IMR-90 (cell line): ENCODE measurements at regions not wholly inside any gene's neighbourhood (a gene's known extent, or its start where the extent isn't known, plus 50 kb on each side); places are given as distances from the start of the nearest gene placed in this dataset.

Experiments used
- CEBPB ChIP-seq: IDR thresholded peaks from 2 replicates; pipeline ENCODE4 v1.6.1; 2012; ENCODE audit warnings: low read depth, low read length, improper control_type of control experiment
- CHD1 ChIP-seq: IDR thresholded peaks from 2 replicates; pipeline ENCODE4 v1.6.1; 2012; ENCODE audit warnings: low read depth, low read length, improper control_type of control experiment
- POLR2A ChIP-seq: IDR thresholded peaks from 2 replicates; pipeline ENCODE4 v1.6.1; 2012; ENCODE audit warnings: mild to moderate bottlenecking, low read depth, low read length
- SMC3 ChIP-seq: fragments of 150-350 bp; IDR thresholded peaks from 2 replicates; pipeline ENCODE4 v1.6.1; 2016; ENCODE audit warnings: low read depth, mild to moderate bottlenecking, antibody characterized with exemption, low read length, moderate library complexity
- TF ChIP-seq, protein P1 (sequence below): conservative IDR thresholded peaks from 2 replicates; pipeline ENCODE4 v1.5.1; 2012; ENCODE audit warnings: mild to moderate bottlenecking, low read depth, low read length, improper control_type of control experiment
- TF ChIP-seq, protein P2 (sequence below): fragments of 150-350 bp; IDR thresholded peaks from 2 replicates; pipeline ENCODE4 v1.6.1; 2017; ENCODE audit warnings: mild to moderate bottlenecking, antibody characterized with exemption, low read length, low read depth

DNA sequence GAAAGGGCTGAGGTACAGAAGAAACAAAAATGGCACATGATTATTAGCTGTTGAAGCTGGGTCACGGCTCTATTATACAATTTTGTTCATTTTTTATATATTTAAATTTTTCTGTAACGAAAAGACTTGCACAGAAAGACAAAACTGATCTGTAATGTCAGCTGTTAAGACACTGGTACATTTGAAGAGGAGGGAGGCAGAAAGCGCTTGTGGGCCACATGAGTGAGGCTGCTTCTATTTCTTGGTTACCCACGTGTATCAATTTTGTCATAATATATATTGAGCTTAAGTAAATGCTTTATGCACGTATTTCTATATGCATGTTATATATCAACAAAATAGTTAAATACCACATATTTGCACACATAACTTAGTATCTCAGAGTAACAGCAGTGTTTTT is 151.8 kb upstream of the KCNJ18 start:
- TF ChIP-seq, protein P1, sequence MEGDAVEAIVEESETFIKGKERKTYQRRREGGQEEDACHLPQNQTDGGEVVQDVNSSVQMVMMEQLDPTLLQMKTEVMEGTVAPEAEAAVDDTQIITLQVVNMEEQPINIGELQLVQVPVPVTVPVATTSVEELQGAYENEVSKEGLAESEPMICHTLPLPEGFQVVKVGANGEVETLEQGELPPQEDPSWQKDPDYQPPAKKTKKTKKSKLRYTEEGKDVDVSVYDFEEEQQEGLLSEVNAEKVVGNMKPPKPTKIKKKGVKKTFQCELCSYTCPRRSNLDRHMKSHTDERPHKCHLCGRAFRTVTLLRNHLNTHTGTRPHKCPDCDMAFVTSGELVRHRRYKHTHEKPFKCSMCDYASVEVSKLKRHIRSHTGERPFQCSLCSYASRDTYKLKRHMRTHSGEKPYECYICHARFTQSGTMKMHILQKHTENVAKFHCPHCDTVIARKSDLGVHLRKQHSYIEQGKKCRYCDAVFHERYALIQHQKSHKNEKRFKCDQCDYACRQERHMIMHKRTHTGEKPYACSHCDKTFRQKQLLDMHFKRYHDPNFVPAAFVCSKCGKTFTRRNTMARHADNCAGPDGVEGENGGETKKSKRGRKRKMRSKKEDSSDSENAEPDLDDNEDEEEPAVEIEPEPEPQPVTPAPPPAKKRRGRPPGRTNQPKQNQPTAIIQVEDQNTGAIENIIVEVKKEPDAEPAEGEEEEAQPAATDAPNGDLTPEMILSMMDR = no peak
- TF ChIP-seq SMC3 (no peak), CEBPB (no peak), CHD1 (no peak), POLR2A (no peak)
- TF ChIP-seq, protein P2, sequence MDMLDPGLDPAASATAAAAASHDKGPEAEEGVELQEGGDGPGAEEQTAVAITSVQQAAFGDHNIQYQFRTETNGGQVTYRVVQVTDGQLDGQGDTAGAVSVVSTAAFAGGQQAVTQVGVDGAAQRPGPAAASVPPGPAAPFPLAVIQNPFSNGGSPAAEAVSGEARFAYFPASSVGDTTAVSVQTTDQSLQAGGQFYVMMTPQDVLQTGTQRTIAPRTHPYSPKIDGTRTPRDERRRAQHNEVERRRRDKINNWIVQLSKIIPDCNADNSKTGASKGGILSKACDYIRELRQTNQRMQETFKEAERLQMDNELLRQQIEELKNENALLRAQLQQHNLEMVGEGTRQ = no peak
